ENCODE measurements at regions not wholly inside any gene's neighbourhood (a gene's known extent, or its start where the extent isn't known, plus 50 kb on each side); places are given as distances from the start of the nearest gene placed in this dataset.

DNA sequence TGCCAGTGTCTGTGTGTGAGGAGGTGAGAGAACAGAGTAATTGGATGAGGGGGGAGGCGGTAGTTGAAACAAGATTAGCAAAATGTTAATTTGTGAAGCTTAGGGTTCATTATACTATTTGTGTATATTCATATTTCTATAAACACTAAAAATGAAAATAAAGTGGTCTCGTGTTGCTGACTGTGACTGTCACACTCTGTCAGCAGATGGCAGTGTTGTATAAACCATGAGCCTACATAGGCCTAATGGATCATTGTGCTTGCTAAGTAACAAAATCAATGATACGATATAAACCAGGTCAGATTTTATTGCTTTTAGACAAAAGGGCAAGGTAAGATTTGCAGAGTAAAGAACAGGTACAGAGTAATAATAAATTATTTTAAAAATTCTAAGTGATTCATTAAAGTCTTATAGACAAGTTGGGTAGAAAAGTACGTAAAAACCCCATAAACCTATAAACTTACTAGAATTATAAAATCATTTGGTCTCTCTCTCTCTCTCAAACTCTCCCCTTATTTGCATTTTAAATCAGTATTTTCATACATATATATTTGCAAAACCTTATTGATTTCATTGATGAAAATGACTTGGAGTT is 182.7 kb downstream of the RPIA start:
- DNase-seq (ENCODE audit: low read depth, low spot score) (peak; percentile 77), FAIRE-seq (peak; percentile 48)
- Histone ChIP-seq H3K9me3 (replicated peaks; ENCODE audit: control insufficient read depth, insufficient read depth, low read length) (no peaks in the 10 kb centered on the region), H3K4me1 (ENCODE audit: control insufficient read depth, extremely low read depth, insufficient read depth, low read length) (no peaks in the 10 kb centered on the region), H3K9me1 (replicated peaks; ENCODE audit: control insufficient read depth, extremely low read depth, insufficient read depth, low read length) (no peaks in the 10 kb centered on the region), H3K36me3 (ENCODE audit: control insufficient read depth in 2 of 2, extremely low read depth in 1 of 2, insufficient read depth in 2 of 2, low read length in 2 of 2) (no peaks in the 10 kb centered on the region), H3K4me3 (replicated peaks in 1 of 3; ENCODE audit: insufficient read depth in 1 of 3, low read depth in 1 of 3, low read length in 3 of 3) (peak overlapping the region in 1 of 3 experiments; percentile 45), H3K4me2 (ENCODE audit: insufficient read depth, low read length) (peak overlapping the region; percentile 73), H3K79me2 (ENCODE audit: control insufficient read depth, insufficient read depth, low read length) (no peaks in the 10 kb centered on the region), H4K20me1 (replicated peaks; ENCODE audit: control insufficient read depth, extremely low read depth, insufficient read depth, low read length) (no peaks in the 10 kb centered on the region), H2AFZ (ENCODE audit: low read depth, low read length) (no peak overlapping the region), H3K9ac (replicated peaks; ENCODE audit: extremely low read depth, insufficient read depth, low read length) (no peak overlapping the region), H3K27ac (ENCODE audit: insufficient read depth, low read depth, low read length) (no peak overlapping the region), H3K27me3 (ENCODE audit: control insufficient read depth in 2 of 2, insufficient read depth in 2 of 2, low read length in 2 of 2) (peaks cover 10 to 32% of the 10 kb centered on the region in 2 experiments)
- ChIA-PET POLR2A (no interaction called here), CTCF (interaction anchor here (1.0 to 2.2 kb wide), 10 partner anchors 9 to 120 kb away, joined by 3 to 9 read pairs (median 4); no protein-coding TSS in a partner anchor)
- dilution Hi-C loops (cut with MboI; ENCODE audit: extremely low pct_ligation_motif_present, low sequenced_read_pairs) (no loop called here), intact Hi-C loops (cut with micrococcal nuclease) (loop anchor here (1.0 to 10.0 kb wide), 5 partner anchors 42 to 271 kb away; no protein-coding TSS in a partner anchor)
- TF ChIP-seq GATA2 (IDR thresholded peaks at IDR 0.05; ENCODE audit: insufficient read depth, insufficient read length, low read depth, low read length): no peak
- TF ChIP-seq, protein P1, sequence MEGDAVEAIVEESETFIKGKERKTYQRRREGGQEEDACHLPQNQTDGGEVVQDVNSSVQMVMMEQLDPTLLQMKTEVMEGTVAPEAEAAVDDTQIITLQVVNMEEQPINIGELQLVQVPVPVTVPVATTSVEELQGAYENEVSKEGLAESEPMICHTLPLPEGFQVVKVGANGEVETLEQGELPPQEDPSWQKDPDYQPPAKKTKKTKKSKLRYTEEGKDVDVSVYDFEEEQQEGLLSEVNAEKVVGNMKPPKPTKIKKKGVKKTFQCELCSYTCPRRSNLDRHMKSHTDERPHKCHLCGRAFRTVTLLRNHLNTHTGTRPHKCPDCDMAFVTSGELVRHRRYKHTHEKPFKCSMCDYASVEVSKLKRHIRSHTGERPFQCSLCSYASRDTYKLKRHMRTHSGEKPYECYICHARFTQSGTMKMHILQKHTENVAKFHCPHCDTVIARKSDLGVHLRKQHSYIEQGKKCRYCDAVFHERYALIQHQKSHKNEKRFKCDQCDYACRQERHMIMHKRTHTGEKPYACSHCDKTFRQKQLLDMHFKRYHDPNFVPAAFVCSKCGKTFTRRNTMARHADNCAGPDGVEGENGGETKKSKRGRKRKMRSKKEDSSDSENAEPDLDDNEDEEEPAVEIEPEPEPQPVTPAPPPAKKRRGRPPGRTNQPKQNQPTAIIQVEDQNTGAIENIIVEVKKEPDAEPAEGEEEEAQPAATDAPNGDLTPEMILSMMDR (IDR thresholded peaks at IDR 0.05; ENCODE audit: extremely low read depth in 1 of 2, insufficient read depth in 1 of 2, low read depth in 1 of 2, low read length in 2 of 2): peak; percentile 57 to 62
- BruUV-seq (replicated peaks): no TSS peak

DNA sequence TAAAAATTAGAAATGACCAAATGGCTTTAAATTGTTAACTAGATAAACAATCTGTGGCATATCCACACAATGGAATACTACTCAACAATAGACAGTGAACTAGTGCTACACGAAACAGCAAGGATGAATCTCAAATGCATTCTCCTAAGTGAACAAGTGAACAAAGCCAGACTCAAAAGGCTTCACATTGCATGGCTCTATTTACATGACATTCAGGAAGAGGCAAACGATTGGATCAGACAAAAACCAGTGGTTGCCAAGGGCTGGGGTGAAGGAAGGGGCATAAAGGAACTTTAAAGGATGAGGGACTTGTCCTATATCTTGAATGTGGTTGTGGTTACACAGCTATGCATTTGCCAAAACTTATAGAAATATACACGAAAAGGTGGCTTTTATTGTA is 184.3 kb downstream of the RPIA start:
- H3K36me3 ChIP-seq (ENCODE audit: control insufficient read depth in 2 of 2, extremely low read depth in 1 of 2, insufficient read depth in 2 of 2, low read length in 2 of 2): no peaks in the 10 kb centered on the region
- CTCF ChIA-PET: interaction anchor here (0.7 to 2.7 kb wide), 12 partner anchors 13 to 285 kb away, joined by 3 to 12 read pairs (median 3); no protein-coding TSS in a partner anchor
- H2AFZ ChIP-seq (ENCODE audit: low read depth, low read length): no peak overlapping the region
- dilution Hi-C loops (cut with MboI; ENCODE audit: extremely low pct_ligation_motif_present, low sequenced_read_pairs) (no loop called here), intact Hi-C loops (cut with micrococcal nuclease) (loop anchor here (10.0 kb wide), 1 partner anchor 269 kb away; no protein-coding TSS in a partner anchor)
- H3K4me1 ChIP-seq (ENCODE audit: control insufficient read depth, extremely low read depth, insufficient read depth, low read length): no peaks in the 10 kb centered on the region
- no peak for FAIRE-seq
- H3K79me2 ChIP-seq (ENCODE audit: control insufficient read depth, insufficient read depth, low read length): no peaks in the 10 kb centered on the region
- no peak overlapping the region for H3K4me3 ChIP-seq (replicated peaks in 1 of 3; ENCODE audit: insufficient read depth in 1 of 3, low read depth in 1 of 3, low read length in 3 of 3)
- no peaks in the 10 kb centered on the region for H3K9me3 ChIP-seq (replicated peaks; ENCODE audit: control insufficient read depth, insufficient read depth, low read length)
- TF ChIP-seq EZH2 (IDR thresholded peaks at IDR 0.05; ENCODE audit: borderline replicate concordance, low read depth, low read length, severe bottlenecking): no peak
- TF ChIP-seq JUN (IDR thresholded peaks at IDR 0.05; ENCODE audit: borderline replicate concordance, insufficient read depth, insufficient read length, low read depth): no peak
- no peak for TF ChIP-seq MAX (IDR thresholded peaks at IDR 0.05; ENCODE audit: insufficient read depth, insufficient read length)
- TF ChIP-seq FOS (IDR thresholded peaks at IDR 0.05; ENCODE audit: borderline replicate concordance, insufficient read depth, low read length): no peak
- no peak for TF ChIP-seq POLR2AphosphoS5 (IDR thresholded peaks at IDR 0.05; ENCODE audit: insufficient read depth, low read depth, low read length)
- TF ChIP-seq GATA2 (IDR thresholded peaks at IDR 0.05; ENCODE audit: insufficient read depth, insufficient read length, low read depth, low read length): no peak
- no peak for TF ChIP-seq POLR2A (IDR thresholded peaks at IDR 0.05; ENCODE audit: low read depth, low read length)
- no peak for TF ChIP-seq MYC (IDR thresholded peaks at IDR 0.05; ENCODE audit: low read depth, low read length)
- TF ChIP-seq, protein P1 (IDR thresholded peaks at IDR 0.05; ENCODE audit: extremely low read depth in 1 of 2, insufficient read depth in 1 of 2, low read depth in 1 of 2, low read length in 2 of 2): no peak
- no peak overlapping the region for H3K9ac ChIP-seq (replicated peaks; ENCODE audit: extremely low read depth, insufficient read depth, low read length)
- POLR2A ChIA-PET: no interaction called here
- H3K9me1 ChIP-seq (replicated peaks; ENCODE audit: control insufficient read depth, extremely low read depth, insufficient read depth, low read length): no peaks in the 10 kb centered on the region
- no peak for DNase-seq (ENCODE audit: low read depth, low spot score)
- H3K4me2 ChIP-seq (ENCODE audit: insufficient read depth, low read length): no peak overlapping the region
- BruUV-seq (replicated peaks): no TSS peak
- H4K20me1 ChIP-seq (replicated peaks; ENCODE audit: control insufficient read depth, extremely low read depth, insufficient read depth, low read length): no peaks in the 10 kb centered on the region
- H3K27me3 ChIP-seq (ENCODE audit: control insufficient read depth in 2 of 2, insufficient read depth in 2 of 2, low read length in 2 of 2): peaks cover 10 to 32% of the 10 kb centered on the region in 2 experiments
- no peak overlapping the region for H3K27ac ChIP-seq (ENCODE audit: insufficient read depth, low read depth, low read length)
